SK-N-MC (cell line): ENCODE measurements at regions not wholly inside any gene's neighbourhood (a gene's known extent, or its start where the extent isn't known, plus 50 kb on each side); places are given as distances from the start of the nearest gene placed in this dataset.

Experiments
- EZH2 ChIP-seq: fragments of 200-600 bp; sonication (generic); IDR thresholded peaks from one replicate; pipeline ENCODE4 v1.6.1; 2017; ENCODE audit warnings: antibody characterized with exemption
- FOXP2 ChIP-seq: optimal IDR thresholded peaks from 2 replicates; pipeline ENCODE3; 2011; ENCODE audit warnings: mild to moderate bottlenecking, moderate library complexity; ENCODE audit not compliant: insufficient read depth; ENCODE audit errors: extremely low read length, control extremely low read depth
- POLR2AphosphoS5 ChIP-seq: IDR thresholded peaks from 2 replicates; pipeline ENCODE4 v1.6.1; 2012; ENCODE audit warnings: mild to moderate bottlenecking, low read depth, low read length, borderline replicate concordance

DNA sequence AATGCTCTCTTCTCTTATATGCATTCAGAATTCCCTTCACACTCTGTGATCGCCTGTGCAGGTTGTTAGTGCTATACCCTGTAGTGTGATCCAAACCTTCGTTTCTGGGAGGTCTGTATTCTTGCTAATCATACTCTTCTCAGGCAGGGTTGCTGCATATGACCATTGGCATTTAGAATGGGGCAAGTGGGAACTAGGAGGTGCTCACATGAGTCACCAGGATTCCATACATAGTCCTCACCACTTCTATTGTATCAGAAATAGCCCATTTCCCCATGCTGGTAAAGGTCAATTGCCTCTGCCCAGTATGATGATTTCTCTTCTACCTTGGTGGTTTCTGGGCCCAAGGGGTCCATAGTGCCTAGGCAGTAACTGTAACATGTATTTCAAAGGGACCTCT is 443.5 kb upstream of the CDH6 start:
- no peak for TF ChIP-seq EZH2
- no peak for TF ChIP-seq POLR2AphosphoS5
- TF ChIP-seq FOXP2 = no peak
